WTC11 (cell line): ENCODE measurements at regions not wholly inside any gene's neighbourhood (a gene's known extent, or its start where the extent isn't known, plus 50 kb on each side); places are given as distances from the start of the nearest gene placed in this dataset.

Experiments used
- ATAC-seq: fragments of 200-7000 bp; cut with Tn5 transposase; 2 replicates; pipeline ENCODE4 v1.10.0; 2021; ENCODE audit warnings: mild to moderate bottlenecking, moderate library complexity
- CTCF ChIA-PET: fragments of 300-600 bp; sonication (Branson Sonifier 250); formaldehyde crosslinking; loops from one replicate; lab custom pipeline; 2021; ENCODE audit warnings: antibody characterized with exemption; lab: Charles Lee
- POLR2A ChIA-PET: fragments of 350-600 bp; sonication (Branson Sonifier 250); formaldehyde crosslinking; loops from one replicate; lab custom pipeline; 2021; ENCODE audit warnings: antibody characterized with exemption; lab: Charles Lee
- DNase-seq: peaks from one replicate; pipeline ENCODE4 v3.0.0; 2021; ENCODE audit warnings: low spot score
- H3K27ac Mint-ChIP-seq: 2 replicates; pipeline ENCODE4 v1.8.0; 2021; ENCODE audit warnings: mixed read lengths
- H3K27me3 Mint-ChIP-seq: 2 replicates; pipeline ENCODE4 v1.8.0; 2021; ENCODE audit warnings: low read depth, mild to moderate bottlenecking, moderate library complexity, mixed read lengths
- H3K36me3 Mint-ChIP-seq: 2 replicates; pipeline ENCODE4 v1.8.0; 2021; ENCODE audit warnings: mixed read lengths
- H3K4me1 Mint-ChIP-seq: 2 replicates; pipeline ENCODE4 v1.8.0; 2022; ENCODE audit warnings: mixed read lengths
- H3K4me3 Mint-ChIP-seq: 2 replicates; pipeline ENCODE4 v1.8.0; 2021; ENCODE audit warnings: mild to moderate bottlenecking, moderate library complexity, mixed read lengths
- H3K9me3 Mint-ChIP-seq: 2 replicates; pipeline ENCODE4 v1.8.0; 2021; ENCODE audit warnings: mixed read lengths
- ERG ChIP-seq: fragments of 250-450 bp; sonication (Bioruptor Pico); IDR thresholded peaks from 2 replicates; pipeline ENCODE4 v1.8.0; 2021; ENCODE audit warnings: mild to moderate bottlenecking
- FOXP1 ChIP-seq: sonication (generic); formaldehyde crosslinking; IDR thresholded peaks from 2 replicates; pipeline ENCODE4 v1.8.0; 2022; ENCODE audit warnings: missing genetic modification reagents, mild to moderate bottlenecking, moderate library complexity, borderline replicate concordance
- GABPB1 ChIP-seq: sonication (generic); formaldehyde crosslinking; IDR thresholded peaks from 2 replicates; pipeline ENCODE4 v1.8.1; 2023; ENCODE audit warnings: mild to moderate bottlenecking, missing genetic modification reagents
- GRHL2 ChIP-seq: fragments of 250-450 bp; sonication (Bioruptor Pico); IDR thresholded peaks from 2 replicates; pipeline ENCODE4 v1.8.0; 2022; ENCODE audit warnings: mild to moderate bottlenecking, moderate library complexity; ENCODE audit not compliant: insufficient replicate concordance, severe bottlenecking
- NFE2L1 ChIP-seq: sonication (generic); formaldehyde crosslinking; IDR thresholded peaks from 2 replicates; pipeline ENCODE4 v1.8.1; 2023; ENCODE audit warnings: missing genetic modification reagents
- NR3C1 ChIP-seq: sonication (generic); formaldehyde crosslinking; conservative IDR thresholded peaks from 2 replicates; pipeline ENCODE4 v1.8.1; 2023; ENCODE audit warnings: low read depth, mild to moderate bottlenecking, missing genetic modification reagents
- SMAD4 ChIP-seq: sonication (generic); formaldehyde crosslinking; IDR thresholded peaks from 2 replicates; pipeline ENCODE4 v1.8.0; 2022; ENCODE audit warnings: mild to moderate bottlenecking, missing genetic modification reagents
- TCF7 ChIP-seq: sonication (generic); formaldehyde crosslinking; IDR thresholded peaks from 2 replicates; pipeline ENCODE4 v1.8.0; 2022; ENCODE audit warnings: mild to moderate bottlenecking, low read depth, missing genetic modification reagents, moderate library complexity
- TEAD1 ChIP-seq: sonication (generic); formaldehyde crosslinking; IDR thresholded peaks from 2 replicates; pipeline ENCODE4 v1.8.0; 2022; ENCODE audit warnings: mild to moderate bottlenecking, missing genetic modification reagents
- USF2 ChIP-seq: sonication (generic); formaldehyde crosslinking; IDR thresholded peaks from 2 replicates; pipeline ENCODE4 v1.8.1; 2023; ENCODE audit warnings: mild to moderate bottlenecking, missing genetic modification reagents, moderate library complexity
- TF ChIP-seq, protein P1 (sequence below): fragments of 200-600 bp; IDR thresholded peaks from 2 replicates; pipeline ENCODE4 v1.8.0; 2022; ENCODE audit warnings: antibody characterized with exemption
- TF ChIP-seq, protein P2 (sequence below): sonication (generic); formaldehyde crosslinking; IDR thresholded peaks from 2 replicates; pipeline ENCODE4 v1.8.1; 2023; ENCODE audit warnings: mild to moderate bottlenecking, missing genetic modification reagents
- TF ChIP-seq, protein P3 (sequence below): sonication (generic); formaldehyde crosslinking; IDR thresholded peaks from 2 replicates; pipeline ENCODE4 v1.8.0; 2022; ENCODE audit warnings: mild to moderate bottlenecking, missing genetic modification reagents
- TF ChIP-seq, protein P4 (sequence below): sonication (generic); formaldehyde crosslinking; IDR thresholded peaks from 2 replicates; pipeline ENCODE4 v1.8.0; 2022; ENCODE audit warnings: mild to moderate bottlenecking, missing genetic modification reagents

- Mint-ChIP-seq H3K27me3 (peaks cover 13% of the 10 kb centered on the region), H3K4me3 (no peak overlapping the region), H3K4me1 (no peaks in the 10 kb centered on the region), H3K9me3 (no peaks in the 10 kb centered on the region), H3K36me3 (no peaks in the 10 kb centered on the region; the same call in 1 of the 2 replicates), H3K27ac (no peak overlapping the region)
- DNase-seq (no peak), ATAC-seq (no peak)
- ChIA-PET CTCF (no interaction called here), POLR2A (no interaction called here)
- TF ChIP-seq, protein P1, sequence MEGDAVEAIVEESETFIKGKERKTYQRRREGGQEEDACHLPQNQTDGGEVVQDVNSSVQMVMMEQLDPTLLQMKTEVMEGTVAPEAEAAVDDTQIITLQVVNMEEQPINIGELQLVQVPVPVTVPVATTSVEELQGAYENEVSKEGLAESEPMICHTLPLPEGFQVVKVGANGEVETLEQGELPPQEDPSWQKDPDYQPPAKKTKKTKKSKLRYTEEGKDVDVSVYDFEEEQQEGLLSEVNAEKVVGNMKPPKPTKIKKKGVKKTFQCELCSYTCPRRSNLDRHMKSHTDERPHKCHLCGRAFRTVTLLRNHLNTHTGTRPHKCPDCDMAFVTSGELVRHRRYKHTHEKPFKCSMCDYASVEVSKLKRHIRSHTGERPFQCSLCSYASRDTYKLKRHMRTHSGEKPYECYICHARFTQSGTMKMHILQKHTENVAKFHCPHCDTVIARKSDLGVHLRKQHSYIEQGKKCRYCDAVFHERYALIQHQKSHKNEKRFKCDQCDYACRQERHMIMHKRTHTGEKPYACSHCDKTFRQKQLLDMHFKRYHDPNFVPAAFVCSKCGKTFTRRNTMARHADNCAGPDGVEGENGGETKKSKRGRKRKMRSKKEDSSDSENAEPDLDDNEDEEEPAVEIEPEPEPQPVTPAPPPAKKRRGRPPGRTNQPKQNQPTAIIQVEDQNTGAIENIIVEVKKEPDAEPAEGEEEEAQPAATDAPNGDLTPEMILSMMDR, result no peak
- TF ChIP-seq, protein P2, sequence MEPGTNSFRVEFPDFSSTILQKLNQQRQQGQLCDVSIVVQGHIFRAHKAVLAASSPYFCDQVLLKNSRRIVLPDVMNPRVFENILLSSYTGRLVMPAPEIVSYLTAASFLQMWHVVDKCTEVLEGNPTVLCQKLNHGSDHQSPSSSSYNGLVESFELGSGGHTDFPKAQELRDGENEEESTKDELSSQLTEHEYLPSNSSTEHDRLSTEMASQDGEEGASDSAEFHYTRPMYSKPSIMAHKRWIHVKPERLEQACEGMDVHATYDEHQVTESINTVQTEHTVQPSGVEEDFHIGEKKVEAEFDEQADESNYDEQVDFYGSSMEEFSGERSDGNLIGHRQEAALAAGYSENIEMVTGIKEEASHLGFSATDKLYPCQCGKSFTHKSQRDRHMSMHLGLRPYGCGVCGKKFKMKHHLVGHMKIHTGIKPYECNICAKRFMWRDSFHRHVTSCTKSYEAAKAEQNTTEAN (CRISPR knock-in tag), result no peak
- TF ChIP-seq, protein P3, sequence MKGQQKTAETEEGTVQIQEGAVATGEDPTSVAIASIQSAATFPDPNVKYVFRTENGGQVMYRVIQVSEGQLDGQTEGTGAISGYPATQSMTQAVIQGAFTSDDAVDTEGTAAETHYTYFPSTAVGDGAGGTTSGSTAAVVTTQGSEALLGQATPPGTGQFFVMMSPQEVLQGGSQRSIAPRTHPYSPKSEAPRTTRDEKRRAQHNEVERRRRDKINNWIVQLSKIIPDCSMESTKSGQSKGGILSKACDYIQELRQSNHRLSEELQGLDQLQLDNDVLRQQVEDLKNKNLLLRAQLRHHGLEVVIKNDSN, result no peak
- TF ChIP-seq ERG, result no peak
- TF ChIP-seq, protein P4, sequence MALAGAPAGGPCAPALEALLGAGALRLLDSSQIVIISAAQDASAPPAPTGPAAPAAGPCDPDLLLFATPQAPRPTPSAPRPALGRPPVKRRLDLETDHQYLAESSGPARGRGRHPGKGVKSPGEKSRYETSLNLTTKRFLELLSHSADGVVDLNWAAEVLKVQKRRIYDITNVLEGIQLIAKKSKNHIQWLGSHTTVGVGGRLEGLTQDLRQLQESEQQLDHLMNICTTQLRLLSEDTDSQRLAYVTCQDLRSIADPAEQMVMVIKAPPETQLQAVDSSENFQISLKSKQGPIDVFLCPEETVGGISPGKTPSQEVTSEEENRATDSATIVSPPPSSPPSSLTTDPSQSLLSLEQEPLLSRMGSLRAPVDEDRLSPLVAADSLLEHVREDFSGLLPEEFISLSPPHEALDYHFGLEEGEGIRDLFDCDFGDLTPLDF (CRISPR knock-in tag), result no peak
- no peak for TF ChIP-seq TEAD1
- no peak for TF ChIP-seq FOXP1 (CRISPR knock-in tag)
- no peak for TF ChIP-seq NFE2L1 (CRISPR knock-in tag)
- TF ChIP-seq GRHL2 (CRISPR knock-in tag), result no peak
Observed at GRCh38 chr15:20646529-20647142, 105.0 kb upstream of the GOLGA6L6 start.

DNA sequence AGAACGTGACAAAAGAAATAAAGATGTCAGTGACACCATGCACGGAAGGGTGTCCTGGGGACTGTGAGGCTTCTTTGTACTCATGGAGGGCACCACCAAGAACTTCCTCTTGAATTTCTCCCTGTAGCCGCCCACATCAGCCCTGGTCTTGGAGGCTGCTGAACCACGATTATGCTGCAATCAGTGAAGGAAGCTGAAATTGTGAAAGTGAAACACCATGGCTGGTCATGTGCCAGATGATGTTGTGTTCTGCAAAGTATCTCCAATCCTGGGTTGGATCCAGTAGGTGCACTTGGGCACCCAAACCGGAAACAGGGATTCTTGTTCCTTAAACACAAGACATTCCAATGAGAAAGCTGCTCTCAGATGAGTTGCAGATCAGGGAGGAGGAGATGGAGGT, 104.4 kb upstream of the GOLGA6L6 start:
- Mint-ChIP-seq H3K4me3 (no peak overlapping the region), H3K9me3 (peaks cover 2% of the 10 kb centered on the region; the same call in 1 of the 2 replicates), H3K27ac (no peak overlapping the region), H3K36me3 (peaks cover 2% of the 10 kb centered on the region), H3K27me3 (peaks cover 13% of the 10 kb centered on the region), H3K4me1 (no peaks in the 10 kb centered on the region)
- ChIA-PET POLR2A (no interaction called here), CTCF (no interaction called here)
- TF ChIP-seq, protein P1, result no peak
- TF ChIP-seq NR3C1 (CRISPR knock-in tag) (no peak), SMAD4 (CRISPR knock-in tag) (no peak), TCF7 (CRISPR knock-in tag) (no peak), GABPB1 (CRISPR knock-in tag) (no peak), USF2 (CRISPR knock-in tag) (no peak)
- no peak for ATAC-seq
- DNase-seq, result no peak
